Nucleus accumbens (tissue), 56 donors: ENCODE measurements at regions not wholly inside any gene's neighbourhood (a gene's known extent, or its start where the extent isn't known, plus 50 kb on each side); places are given as distances from the start of the nearest gene placed in this dataset.
"Not testable (repeated sequence)": the region's sequence is repeated elsewhere in the genome, so short reads cannot be mapped to it uniquely, and the experiment has no call there.

Experiments
- DNase-seq, 56 donors: peaks; one replicate each; lab custom pipeline; 2025; lab: John Stamatoyannopoulos, UW

DNA sequence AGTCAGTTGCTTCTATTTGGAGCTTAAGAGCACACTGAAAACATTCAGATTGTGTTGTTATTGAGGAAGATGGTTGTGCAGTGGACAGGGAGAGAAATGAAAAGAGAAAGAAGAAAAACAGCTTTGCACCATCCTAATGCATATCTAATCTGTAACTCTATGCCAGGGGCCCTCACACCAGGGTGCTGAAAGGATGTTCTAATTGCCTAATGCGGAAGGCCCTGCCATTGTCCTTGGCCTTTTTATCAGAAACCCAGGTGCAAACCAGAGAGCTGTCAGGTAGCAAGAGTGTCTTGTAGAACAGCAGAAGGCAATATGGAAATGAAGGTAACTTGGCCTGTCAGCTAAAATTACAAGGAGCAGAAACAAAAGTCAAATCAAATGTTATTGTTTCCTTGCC, 384.5 kb upstream of the PIK3R1 start:
- DNase-seq, result no peak

GRCh38 chr5:67827541-67827940, 388.0 kb upstream of the PIK3R1 start:
- DNase-seq, result no peak

GRCh38 chr5:67824852-67825251, 390.7 kb upstream of the PIK3R1 start:
- DNase-seq, result no peak

DNA sequence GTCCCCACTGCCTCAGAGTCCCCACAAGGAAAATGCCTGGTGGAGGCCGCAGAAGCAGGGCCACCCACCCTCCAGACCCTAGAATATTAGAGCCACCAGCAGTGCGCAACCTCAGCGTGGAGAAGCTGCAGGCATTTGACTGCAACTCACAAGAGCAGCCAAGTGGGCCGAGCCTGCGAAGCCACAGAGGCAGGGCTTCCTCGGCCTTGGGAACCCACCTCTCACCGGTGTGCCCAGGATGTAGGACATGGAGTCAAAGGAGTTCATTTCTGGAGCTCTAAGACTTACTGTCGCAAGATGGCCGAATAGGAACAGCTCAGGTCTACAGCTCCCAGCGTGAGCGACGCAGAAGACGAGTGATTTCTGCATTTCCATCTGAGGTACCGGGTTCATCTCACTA, 397.9 kb upstream of the PIK3R1 start:
- DNase-seq, result no peak

GRCh38 chr5:67816456-67816855, 399.1 kb upstream of the PIK3R1 start:
- no peak for DNase-seq

DNA sequence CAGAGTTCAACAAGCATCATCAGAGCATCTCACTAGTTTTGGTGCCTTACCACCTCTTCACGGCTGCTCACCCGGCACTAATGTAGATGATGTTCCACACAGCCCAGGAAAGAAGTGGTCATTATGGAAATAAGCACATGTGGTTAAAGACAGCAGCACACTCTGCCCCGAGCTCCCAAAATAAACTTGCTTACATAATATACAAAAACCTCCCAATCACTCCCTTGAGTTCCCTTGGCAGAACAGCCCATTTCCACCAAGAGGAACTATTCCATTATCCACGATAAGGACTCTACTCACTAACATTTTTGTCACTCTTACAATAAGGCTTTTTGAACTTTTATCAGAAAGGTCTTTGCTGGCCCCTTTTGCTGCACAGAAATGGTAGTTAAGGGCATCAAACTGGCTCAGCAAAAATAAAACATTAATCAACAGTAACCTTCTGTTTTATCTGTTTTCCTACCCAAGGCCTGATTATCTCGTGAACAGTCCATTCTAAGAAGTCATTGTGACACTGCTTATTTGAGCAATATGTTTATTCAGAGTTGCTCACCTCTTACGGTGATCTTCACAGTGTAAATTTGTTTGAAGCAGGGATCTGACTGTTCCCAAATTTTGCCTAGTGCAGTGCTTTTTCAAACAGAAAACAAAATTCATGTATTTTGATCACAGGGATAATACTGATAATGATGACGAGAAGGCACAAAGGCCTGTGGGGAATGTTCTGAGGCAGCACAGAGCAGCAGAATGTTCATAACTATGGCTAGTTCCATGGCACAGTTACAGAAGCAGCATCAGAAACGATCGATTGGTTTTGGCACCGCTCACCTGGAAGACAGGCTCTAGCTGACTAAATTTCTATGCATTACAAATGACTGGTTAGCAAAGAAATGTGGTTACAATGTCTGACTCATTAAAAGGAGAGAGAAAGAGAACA, 399.8 kb upstream of the PIK3R1 start:
- no peak for DNase-seq

- no peak for DNase-seq
These were observed 400.8 kb upstream of the PIK3R1 start for GRCh38 chr5:67814569-67815311.

DNA sequence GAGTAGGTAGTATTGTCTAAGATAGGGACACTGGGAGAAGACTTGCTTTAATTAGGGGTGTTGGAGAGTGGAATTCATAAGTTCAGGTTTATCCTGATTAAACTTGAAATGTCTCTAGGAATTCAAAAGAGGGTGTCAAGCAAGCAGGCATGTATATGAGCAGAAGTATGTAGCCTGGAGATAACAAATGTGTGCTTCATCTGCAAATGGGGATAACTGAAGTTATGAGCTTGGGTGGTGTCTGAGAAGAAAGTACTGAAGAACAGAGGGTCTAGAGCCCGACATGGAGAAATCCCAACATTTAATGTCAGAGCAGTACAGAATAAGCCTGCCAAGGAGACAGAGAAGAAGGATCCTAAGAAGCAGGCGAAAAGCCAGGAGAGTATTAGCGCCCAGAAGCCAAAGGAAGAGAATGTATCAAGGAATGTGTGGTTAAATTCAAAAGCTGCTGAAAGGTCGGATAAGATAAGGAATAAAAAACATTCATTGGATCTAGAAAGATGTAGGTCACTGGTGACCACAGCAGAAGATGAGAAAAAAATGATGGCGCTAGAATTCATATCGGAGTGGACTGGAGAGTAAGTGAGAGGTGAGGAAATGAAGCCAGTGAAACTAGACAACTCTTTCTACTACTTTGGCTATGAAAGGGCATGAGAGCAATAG, 401.5 kb upstream of the PIK3R1 start:
- DNase-seq, result no peak

GRCh38 chr5:67809589-67809988, 406.0 kb upstream of the PIK3R1 start:
- DNase-seq, result peak in 1 of 56 donors; percentile 6

DNA sequence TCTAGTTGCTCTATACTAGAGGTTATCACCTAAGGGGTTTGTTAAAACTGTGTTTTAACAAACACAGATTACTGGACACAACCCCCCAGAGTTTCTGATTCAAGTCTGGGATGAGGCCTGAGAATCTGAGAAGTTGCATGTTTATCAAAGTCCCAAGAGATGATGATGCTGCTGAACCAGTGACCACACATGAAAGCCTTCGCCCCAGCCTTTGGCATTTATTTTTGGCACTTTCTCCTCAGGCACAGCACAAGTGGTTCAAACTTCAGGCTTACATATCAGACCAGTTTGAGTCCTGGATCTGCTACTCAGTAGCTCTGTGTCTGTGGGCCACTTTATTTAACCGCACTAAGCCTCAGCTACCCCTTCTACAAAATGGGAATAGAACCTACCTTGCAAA, 407.2 kb upstream of the PIK3R1 start:
- DNase-seq, result no peak

GRCh38 chr5:67807439-67807888, 408.1 kb upstream of the PIK3R1 start:
- no peak for DNase-seq

DNA sequence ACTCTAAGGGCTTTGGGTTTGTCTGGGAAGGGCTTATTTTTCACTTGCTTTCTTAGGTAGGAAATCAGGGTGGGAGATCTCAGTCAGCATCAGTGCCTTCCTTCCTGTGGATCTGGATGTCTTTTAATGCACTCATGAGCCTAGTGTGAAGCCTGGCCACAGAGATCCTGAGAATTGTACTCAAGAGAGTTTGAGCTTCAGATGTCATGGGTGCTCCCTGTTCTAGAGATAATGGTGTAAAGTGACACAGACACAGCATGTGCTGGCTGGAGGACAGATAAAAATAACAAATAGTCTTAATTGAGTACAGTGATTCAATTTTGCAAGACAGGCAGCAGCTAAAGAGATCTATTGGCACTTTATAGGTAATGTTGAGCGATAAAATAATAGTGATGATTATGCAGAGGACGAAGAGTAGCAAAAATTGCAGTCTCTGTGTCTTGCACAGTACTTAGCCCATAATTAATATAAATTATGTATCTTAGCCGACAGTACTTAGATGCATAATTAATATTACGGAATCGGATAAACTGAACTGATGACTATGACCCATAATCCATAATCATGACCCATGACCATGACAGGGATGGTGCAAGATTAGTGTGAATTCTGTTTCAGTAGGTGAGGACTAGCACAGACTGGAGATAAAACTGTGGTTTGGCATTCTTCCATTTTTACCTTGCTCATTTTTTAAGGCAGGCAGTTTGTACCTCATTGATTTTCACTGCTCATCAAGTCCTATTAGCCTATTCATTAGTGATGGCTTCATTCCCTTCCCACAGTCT, 408.7 kb upstream of the PIK3R1 start:
- DNase-seq, result no peak

GRCh38 chr5:67805666-67806348, 409.7 kb upstream of the PIK3R1 start:
- no peak for DNase-seq

DNA sequence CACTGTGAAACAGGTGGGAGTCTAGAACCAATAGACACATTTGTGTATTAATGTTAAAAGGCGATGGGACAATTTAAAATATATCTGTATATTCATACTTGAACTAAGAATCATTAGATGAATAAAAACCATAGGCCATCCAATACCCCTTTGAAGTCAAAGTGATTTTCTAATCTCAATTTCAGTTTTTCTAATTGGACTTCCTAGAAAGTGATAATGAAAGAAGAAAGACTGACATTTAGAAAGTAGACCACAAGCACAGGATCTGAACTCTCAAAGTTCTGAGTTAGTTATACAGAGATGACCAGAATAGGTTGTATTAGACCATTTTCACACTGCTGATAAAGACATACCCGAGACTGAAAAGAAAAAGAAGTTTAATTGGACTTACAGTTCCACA, 412.8 kb upstream of the PIK3R1 start:
- no peak for DNase-seq

DNA sequence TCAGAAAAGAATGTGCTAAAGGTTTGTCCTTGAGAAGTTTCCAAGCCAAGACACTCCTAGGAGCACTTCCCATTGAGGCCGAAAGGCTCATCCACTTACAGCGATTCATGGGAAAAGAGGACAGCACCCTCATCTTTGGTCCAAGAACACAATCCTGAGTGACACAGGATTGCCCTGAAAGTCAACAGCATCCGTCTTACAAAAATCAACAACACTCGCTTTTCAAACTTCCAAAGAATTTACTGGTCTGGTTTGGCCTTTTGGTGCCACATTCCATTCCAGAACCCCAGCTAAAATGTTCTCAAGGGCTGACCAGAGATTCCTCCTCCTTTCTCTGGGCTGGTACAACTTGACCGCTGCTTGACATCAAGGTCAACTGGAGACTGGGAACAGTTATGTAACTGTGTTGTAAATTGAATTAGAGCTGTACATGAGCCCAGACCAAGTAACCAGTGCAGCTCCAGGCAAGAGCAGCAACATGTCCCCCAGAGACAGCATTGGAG, 415.8 kb upstream of the PIK3R1 start:
- no peak for DNase-seq

DNA sequence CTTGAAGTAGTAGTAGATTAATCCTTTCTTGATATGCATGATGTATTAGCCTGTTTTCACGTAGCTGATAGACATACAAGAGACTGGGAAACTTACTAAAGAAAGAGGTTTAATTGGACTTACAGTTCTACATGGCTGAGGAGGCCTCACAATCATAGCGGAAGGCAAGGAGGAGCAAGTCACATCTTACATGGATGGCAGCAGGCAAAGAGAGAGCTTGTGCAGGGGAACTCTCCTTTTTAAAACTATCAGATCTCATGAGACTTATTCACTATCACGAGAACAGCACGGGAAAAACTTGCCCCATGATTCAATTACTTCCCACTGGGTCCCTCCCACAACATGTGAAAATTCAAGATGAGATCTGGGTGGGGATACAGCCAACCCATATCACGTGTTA, 417.1 kb upstream of the PIK3R1 start:
- not testable (repeated sequence) for DNase-seq

- no peak for DNase-seq
These were observed 419.6 kb upstream of the PIK3R1 start for GRCh38 chr5:67795781-67796477.

DNA sequence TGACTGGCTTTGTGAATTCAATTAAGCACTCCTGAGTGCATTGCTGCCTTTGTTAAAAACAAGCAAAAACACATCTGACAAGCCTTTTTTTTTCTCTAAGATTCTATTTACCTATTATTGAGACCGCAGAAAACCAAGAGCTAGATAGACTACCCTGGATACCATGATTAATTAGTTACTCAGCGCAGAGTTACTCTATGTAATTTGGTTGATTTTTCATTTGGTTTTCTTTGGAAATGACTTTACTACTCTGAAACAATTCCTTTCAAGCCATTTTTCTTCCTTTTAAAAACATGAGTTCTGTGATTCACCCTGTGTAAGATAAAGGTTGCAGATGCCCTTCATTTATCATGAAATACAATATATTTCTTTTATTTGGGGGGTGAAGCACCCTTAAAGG, 421.6 kb upstream of the PIK3R1 start:
- no peak for DNase-seq

DNA sequence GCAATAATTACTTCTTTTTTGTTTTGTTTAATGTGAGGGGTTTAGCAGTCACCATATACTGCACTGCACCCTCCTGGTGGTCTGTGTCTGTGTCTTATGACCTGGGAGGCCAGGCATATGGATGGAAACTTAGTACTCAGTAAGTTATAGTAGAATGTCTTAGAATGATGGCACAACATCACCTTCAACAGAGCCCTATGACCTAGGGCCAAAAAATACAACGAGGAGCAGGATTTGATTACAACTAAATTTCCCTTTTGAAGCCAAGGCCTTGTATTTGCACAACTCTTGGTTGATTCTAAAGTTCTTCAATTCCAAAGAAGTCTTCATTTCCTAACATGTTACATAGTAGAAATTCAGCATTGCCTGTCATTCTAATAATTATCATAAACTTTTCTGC, 422.1 kb upstream of the PIK3R1 start:
- DNase-seq, result no peak
